ENCODE measurements at regions not wholly inside any gene's neighbourhood (a gene's known extent, or its start where the extent isn't known, plus 50 kb on each side); places are given as distances from the start of the nearest gene placed in this dataset.

DNA sequence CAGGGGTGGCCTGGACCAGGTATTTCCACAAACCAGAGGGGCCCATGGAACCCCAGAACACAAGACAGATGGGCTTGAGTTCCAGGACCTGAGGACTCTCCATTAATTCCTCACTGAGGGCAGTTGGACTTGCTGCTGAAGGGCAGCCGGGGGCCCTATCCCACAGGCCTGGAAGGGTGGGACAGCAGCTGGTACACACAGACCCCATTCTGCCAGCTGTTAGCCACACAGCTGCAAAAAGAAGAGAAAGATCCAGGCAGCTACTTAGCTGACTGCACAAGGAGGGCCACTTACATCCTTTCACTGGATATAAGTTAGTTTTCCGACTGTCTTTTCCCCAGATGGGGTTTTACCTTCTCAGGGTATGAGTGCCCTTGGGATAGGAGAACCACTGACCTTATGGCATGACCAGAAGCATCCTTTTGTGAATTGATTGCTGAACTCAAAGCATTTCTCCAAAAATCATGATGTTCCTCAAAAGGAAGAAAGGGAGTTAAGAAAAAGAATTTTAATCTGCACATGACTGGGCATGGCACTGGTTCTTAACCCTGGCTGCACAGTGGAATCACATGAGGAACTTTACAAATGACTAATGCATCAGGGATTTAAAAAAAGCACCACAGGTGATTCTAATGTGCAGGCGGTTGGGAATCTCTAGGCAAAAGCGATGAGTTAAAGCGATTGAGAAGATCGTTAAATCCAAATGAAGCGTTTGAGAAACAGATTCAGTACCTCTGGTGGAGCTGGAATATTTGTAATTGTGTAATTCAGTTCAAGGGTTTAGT lies 199.4 kb downstream of the TFAP2A start:
- Histone ChIP-seq H3K27ac (no peak overlapping the region), H3K36me3 (no peaks in the 10 kb centered on the region), H3K4me3 (no peak overlapping the region), H3K4me1 (no peaks in the 10 kb centered on the region), H3K27me3 (no peaks in the 10 kb centered on the region), H3K9me3 (no peaks in the 10 kb centered on the region)
- TF ChIP-seq, protein P1, sequence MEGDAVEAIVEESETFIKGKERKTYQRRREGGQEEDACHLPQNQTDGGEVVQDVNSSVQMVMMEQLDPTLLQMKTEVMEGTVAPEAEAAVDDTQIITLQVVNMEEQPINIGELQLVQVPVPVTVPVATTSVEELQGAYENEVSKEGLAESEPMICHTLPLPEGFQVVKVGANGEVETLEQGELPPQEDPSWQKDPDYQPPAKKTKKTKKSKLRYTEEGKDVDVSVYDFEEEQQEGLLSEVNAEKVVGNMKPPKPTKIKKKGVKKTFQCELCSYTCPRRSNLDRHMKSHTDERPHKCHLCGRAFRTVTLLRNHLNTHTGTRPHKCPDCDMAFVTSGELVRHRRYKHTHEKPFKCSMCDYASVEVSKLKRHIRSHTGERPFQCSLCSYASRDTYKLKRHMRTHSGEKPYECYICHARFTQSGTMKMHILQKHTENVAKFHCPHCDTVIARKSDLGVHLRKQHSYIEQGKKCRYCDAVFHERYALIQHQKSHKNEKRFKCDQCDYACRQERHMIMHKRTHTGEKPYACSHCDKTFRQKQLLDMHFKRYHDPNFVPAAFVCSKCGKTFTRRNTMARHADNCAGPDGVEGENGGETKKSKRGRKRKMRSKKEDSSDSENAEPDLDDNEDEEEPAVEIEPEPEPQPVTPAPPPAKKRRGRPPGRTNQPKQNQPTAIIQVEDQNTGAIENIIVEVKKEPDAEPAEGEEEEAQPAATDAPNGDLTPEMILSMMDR (IDR thresholded peaks at IDR 0.05), result no peak
- intact Hi-C loops (cut with DNase I), result no loop called here
- DNase-seq (ENCODE audit: low spot score in 2 of 2), result no peak

- TF ChIP-seq, protein P1 (IDR thresholded peaks at IDR 0.05), result no peak
- intact Hi-C loops (cut with DNase I), result no loop called here
- Histone ChIP-seq H3K4me1 (no peaks in the 10 kb centered on the region), H3K9me3 (no peaks in the 10 kb centered on the region), H3K4me3 (no peak overlapping the region), H3K27me3 (no peaks in the 10 kb centered on the region), H3K27ac (no peak overlapping the region), H3K36me3 (no peaks in the 10 kb centered on the region)
- DNase-seq (ENCODE audit: low spot score in 2 of 2), result no peak
Measured at GRCh38 chr6:10210052-10210451, 204.8 kb downstream of the TFAP2A start.

DNA sequence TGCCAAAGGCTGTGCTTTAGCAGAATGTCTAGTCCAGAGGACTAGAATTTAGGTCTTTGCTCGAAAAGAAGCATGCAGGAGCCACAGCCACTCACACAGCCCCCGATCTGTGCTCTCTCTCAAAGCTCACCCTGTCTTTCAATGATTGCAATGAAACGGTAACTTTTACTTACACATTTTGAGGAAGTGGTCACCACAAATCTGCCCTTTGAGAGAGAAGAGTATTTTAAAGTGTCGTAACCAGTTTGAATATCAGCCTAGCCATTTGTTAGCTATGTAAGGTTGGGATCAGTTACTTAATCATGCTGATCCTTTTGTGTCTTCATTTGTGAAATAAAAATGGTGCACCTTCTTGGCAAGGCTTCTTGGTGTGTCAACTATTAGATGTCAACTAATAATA lies 209.0 kb downstream of the TFAP2A start:
- H3K4me1 ChIP-seq, result no peaks in the 10 kb centered on the region
- intact Hi-C loops (cut with DNase I), result no loop called here

DNA sequence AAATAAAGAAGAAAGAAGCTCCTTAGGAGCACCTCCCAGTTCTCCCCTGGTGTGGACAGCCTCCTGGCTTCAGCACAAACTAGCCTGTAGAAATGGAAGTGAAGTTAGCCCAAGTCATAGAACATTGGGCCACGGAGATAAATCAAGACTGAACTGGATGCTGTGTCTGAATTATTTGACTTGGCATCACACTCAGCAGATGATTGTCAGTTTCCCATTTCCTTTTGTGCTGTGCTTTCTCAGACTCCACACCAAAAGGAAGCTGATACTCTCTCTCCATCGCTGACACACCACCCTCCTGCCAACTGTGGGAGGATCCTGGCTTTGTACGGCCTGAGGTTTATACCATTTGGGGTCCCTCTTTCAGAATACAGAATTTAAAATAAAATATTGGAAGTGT lies 209.8 kb downstream of the TFAP2A start:
- intact Hi-C loops (cut with DNase I), result no loop called here
- no peak overlapping the region for H3K4me3 ChIP-seq
- H3K27me3 ChIP-seq, result no peaks in the 10 kb centered on the region
- H3K4me1 ChIP-seq, result no peaks in the 10 kb centered on the region
- H3K27ac ChIP-seq, result no peak overlapping the region
- DNase-seq (ENCODE audit: low spot score in 2 of 2), result no peak
- H3K9me3 ChIP-seq, result no peaks in the 10 kb centered on the region
- H3K36me3 ChIP-seq, result no peaks in the 10 kb centered on the region
- TF ChIP-seq, protein P1 (IDR thresholded peaks at IDR 0.05), result no peak

More for the DNA sequence above, 209.0 kb downstream of the TFAP2A start:
- DNase-seq (ENCODE audit: low spot score in 2 of 2), result no peak
- Histone ChIP-seq H3K9me3 (no peaks in the 10 kb centered on the region), H3K27me3 (no peaks in the 10 kb centered on the region), H3K27ac (no peak overlapping the region), H3K4me3 (no peak overlapping the region), H3K36me3 (no peaks in the 10 kb centered on the region)
- TF ChIP-seq, protein P1 (IDR thresholded peaks at IDR 0.05), result no peak

DNA sequence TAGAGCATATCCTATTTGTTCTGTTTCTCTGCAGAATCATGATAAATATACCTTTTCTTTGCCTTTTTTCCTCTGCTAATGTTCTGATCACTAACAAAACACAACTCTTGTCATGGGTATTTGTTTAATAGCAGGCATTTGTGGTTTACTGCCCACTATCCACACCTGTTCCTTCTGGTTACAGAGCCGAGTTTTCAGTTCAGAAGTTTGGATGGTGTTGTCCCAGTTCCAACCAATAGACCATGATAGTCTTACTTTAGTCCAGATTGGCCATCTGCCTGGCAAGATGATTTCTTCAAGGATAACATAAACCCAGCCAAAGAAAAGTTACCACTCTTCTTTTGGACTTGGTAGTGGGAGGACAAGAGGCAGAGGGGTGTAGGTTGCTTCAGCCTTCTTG lies 211.2 kb downstream of the TFAP2A start:
- no peak overlapping the region for H3K27ac ChIP-seq
- TF ChIP-seq, protein P1 (IDR thresholded peaks at IDR 0.05), result no peak
- no peak for DNase-seq (ENCODE audit: low spot score in 2 of 2)
- no peaks in the 10 kb centered on the region for H3K27me3 ChIP-seq
- H3K4me3 ChIP-seq, result no peak overlapping the region
- H3K36me3 ChIP-seq, result no peaks in the 10 kb centered on the region
- H3K9me3 ChIP-seq, result no peaks in the 10 kb centered on the region
- intact Hi-C loops (cut with DNase I), result no loop called here
- no peaks in the 10 kb centered on the region for H3K4me1 ChIP-seq

Measured in ascending aorta (tissue), 2 donors.